ENCODE measurements at regions not wholly inside any gene's neighbourhood (a gene's known extent, or its start where the extent isn't known, plus 50 kb on each side); places are given as distances from the start of the nearest gene placed in this dataset.

DNA sequence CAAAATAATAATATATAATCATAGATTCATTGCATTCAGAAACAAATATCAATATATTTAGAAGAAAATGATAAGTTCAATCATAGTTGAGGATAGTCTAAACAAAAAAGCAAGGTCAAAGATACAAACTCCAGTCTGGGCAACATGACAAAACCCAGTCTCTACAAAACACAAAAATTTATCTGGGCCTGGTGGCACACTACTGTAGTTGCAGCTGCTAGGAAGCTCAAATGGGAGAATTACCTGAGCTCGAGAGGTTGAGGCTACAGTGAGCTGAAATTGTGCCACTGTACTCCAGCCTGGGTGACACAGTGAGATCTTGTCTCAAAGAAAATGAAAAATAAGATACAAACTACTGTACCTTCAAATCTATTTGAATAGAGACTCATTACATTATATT lies 52.7 kb upstream of the ANXA10 start:
- TF ChIP-seq, protein P1, sequence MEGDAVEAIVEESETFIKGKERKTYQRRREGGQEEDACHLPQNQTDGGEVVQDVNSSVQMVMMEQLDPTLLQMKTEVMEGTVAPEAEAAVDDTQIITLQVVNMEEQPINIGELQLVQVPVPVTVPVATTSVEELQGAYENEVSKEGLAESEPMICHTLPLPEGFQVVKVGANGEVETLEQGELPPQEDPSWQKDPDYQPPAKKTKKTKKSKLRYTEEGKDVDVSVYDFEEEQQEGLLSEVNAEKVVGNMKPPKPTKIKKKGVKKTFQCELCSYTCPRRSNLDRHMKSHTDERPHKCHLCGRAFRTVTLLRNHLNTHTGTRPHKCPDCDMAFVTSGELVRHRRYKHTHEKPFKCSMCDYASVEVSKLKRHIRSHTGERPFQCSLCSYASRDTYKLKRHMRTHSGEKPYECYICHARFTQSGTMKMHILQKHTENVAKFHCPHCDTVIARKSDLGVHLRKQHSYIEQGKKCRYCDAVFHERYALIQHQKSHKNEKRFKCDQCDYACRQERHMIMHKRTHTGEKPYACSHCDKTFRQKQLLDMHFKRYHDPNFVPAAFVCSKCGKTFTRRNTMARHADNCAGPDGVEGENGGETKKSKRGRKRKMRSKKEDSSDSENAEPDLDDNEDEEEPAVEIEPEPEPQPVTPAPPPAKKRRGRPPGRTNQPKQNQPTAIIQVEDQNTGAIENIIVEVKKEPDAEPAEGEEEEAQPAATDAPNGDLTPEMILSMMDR (IDR thresholded peaks at IDR 0.05; ENCODE audit: low read length) = no peak
- TF ChIP-seq EZH2 (IDR thresholded peaks at IDR 0.05; ENCODE audit: borderline replicate concordance, low read length) = no peak
